ENCODE measurements at regions not wholly inside any gene's neighbourhood (a gene's known extent, or its start where the extent isn't known, plus 50 kb on each side); places are given as distances from the start of the nearest gene placed in this dataset.

GRCh38 chr9:106314476-106314875 is 548.5 kb upstream of the ZNF462 start:
- TF ChIP-seq EZH2 (IDR thresholded peaks at IDR 0.05; ENCODE audit: borderline replicate concordance, low read depth, low read length, severe bottlenecking) (no peak), MAX (IDR thresholded peaks at IDR 0.05; ENCODE audit: insufficient read depth, insufficient read length) (no peak), POLR2AphosphoS5 (IDR thresholded peaks at IDR 0.05; ENCODE audit: insufficient read depth, low read depth, low read length) (no peak), POLR2A (IDR thresholded peaks at IDR 0.05; ENCODE audit: low read depth, low read length) (no peak), MYC (IDR thresholded peaks at IDR 0.05; ENCODE audit: low read depth, low read length) (no peak), GATA2 (IDR thresholded peaks at IDR 0.05; ENCODE audit: insufficient read depth, insufficient read length, low read depth, low read length) (no peak), JUN (IDR thresholded peaks at IDR 0.05; ENCODE audit: borderline replicate concordance, insufficient read depth, insufficient read length, low read depth) (no peak), FOS (IDR thresholded peaks at IDR 0.05; ENCODE audit: borderline replicate concordance, insufficient read depth, low read length) (no peak)
- TF ChIP-seq, protein P1, sequence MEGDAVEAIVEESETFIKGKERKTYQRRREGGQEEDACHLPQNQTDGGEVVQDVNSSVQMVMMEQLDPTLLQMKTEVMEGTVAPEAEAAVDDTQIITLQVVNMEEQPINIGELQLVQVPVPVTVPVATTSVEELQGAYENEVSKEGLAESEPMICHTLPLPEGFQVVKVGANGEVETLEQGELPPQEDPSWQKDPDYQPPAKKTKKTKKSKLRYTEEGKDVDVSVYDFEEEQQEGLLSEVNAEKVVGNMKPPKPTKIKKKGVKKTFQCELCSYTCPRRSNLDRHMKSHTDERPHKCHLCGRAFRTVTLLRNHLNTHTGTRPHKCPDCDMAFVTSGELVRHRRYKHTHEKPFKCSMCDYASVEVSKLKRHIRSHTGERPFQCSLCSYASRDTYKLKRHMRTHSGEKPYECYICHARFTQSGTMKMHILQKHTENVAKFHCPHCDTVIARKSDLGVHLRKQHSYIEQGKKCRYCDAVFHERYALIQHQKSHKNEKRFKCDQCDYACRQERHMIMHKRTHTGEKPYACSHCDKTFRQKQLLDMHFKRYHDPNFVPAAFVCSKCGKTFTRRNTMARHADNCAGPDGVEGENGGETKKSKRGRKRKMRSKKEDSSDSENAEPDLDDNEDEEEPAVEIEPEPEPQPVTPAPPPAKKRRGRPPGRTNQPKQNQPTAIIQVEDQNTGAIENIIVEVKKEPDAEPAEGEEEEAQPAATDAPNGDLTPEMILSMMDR (IDR thresholded peaks at IDR 0.05; ENCODE audit: extremely low read depth in 1 of 2, insufficient read depth in 1 of 2, low read depth in 1 of 2, low read length in 2 of 2): no peak
